RKO (cell line): ENCODE measurements at regions not wholly inside any gene's neighbourhood (a gene's known extent, or its start where the extent isn't known, plus 50 kb on each side); places are given as distances from the start of the nearest gene placed in this dataset.

Source experiments
- DNase-seq: peaks from one replicate; pipeline ENCODE4 v3.0.0-alpha.2; 2016; ENCODE audit warnings: low spot score

DNA sequence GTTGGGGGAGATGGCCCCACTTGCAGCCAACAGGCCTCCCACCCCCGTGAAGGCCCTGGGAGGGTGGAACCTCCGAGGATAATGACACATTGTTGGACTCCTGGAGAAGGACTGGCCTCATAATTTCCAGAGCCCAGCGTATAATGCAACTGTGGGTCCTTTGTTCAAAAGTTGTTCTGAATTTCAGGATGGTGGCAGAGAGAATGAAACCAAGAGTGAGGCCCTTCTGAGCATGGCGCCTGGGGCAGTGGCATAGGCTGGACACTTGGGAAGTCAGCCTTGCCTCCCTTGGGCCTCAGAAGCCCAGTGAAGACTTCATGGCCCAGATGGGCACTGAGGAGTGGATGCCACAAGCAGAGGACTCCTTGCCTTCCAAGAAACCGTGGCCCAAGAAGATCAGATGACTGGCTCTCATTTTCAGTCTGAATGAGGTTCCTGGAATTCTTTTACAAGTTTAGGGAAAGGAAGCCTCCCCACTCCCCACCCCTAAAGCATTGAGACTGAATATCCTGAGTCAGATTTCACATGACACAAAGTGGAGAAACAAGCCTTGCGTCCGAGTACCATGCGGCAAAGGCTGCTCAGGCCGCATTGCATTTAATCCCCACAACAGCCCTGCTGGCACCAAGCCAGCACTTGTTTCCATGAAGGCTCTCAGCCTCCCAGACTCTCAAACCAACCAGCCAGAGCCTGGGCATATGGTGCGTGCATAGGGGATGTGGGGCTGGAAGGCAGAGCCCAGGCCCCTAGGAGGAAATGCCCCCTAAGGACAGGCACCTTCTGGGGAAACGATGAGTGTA lies 96.7 kb upstream of the SMIM23 start:
- no peak for DNase-seq

DNA sequence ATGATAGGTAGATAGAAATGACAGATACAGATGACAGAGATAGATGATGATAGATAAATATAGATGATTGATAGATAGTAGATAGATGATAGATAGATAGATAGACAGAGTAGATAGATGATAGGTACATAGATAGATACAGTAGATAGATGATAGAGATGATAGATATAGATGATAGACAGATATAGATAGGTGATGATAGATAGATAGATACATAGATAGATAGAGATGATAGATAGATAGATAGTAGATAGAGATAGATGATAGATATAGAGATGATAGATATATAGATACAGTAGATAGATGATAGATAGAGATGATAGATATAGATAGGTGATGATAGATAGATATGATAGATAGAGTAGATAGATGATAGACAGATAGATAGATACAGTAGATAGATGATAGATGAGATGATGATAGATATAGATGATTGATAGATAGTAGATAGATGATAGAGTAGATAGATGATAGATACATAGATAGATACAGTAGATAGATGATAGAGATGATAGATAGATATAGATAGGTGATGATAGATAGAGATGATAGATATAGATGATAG lies 95.7 kb upstream of the SMIM23 start:
- no peak for DNase-seq

DNA sequence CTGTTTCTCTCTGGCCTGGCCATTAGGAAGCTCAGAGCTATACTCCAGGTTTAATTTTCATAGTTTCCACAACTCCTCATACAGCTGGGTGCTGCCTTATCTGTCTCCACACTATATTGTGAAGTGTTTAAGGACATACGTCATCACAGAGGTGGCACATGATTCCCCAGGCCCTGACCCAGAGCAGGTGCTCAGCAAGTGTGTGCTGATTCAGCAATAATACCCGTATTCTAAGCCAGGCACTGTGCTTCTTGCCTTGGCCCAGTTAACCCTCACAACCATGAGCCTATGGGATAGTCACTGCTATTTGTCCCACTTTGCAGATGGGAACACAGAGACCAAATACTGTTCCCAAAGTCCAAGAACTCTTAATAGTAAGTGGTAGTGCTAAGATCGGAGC lies 93.5 kb upstream of the SMIM23 start:
- DNase-seq, result no peak

DNA sequence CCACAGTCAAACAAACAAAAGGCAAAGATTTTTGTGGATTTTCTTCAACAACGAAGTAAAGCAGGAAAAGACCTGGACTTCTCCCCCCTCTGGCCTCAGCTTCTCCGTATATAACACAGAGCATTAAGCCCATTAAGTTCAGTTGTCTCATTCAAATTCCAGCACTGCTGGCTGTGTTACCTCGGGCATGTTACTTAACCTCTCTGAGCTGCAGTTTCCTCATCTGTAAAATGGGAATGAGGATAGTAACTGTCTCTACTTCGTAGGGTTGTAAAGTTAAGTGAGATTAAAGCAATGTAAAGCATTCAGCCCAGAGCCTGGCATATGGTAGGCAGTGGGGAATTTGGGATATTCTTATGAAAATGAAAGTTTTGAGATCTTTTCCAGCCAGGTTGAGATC lies 92.7 kb upstream of the SMIM23 start:
- DNase-seq, result no peak

DNA sequence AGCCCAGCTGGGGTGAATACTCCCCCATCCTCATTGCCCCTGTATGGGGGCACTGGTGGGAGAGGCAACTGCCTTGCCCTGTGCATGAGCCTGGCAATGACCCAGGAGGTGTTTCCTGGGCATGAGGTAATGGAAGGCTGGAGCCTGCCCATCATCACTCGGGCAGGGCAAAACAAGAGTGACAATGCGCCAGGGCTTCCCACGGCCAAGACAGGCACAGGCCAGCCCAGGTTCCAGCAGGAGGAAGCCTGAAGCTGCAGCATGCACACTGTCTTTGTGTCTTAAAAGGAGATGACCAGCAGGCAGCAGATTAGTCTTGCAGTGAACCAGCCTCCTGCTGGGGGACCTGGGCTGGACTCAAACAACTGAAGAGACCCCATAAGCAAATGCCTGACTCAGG lies 92.2 kb upstream of the SMIM23 start:
- no peak for DNase-seq

DNA sequence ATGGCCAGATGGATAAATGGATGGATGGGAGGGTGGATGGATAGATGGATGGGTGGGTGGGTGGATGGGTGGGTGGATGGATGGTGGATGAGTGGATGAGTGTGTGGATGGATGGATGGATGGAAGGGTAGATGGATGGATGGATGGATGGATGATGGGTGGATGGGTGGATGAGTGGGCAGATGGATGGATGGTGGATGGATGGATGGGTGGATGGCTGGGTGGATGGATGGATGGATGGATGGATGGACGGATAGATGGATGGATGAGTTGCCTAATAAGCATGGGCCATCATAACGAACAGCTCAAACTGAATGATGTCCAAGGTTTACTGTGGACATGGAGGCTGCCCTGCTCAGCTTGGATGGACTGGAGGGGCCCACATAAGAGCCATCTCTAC lies 89.8 kb upstream of the SMIM23 start:
- no peak for DNase-seq

DNA sequence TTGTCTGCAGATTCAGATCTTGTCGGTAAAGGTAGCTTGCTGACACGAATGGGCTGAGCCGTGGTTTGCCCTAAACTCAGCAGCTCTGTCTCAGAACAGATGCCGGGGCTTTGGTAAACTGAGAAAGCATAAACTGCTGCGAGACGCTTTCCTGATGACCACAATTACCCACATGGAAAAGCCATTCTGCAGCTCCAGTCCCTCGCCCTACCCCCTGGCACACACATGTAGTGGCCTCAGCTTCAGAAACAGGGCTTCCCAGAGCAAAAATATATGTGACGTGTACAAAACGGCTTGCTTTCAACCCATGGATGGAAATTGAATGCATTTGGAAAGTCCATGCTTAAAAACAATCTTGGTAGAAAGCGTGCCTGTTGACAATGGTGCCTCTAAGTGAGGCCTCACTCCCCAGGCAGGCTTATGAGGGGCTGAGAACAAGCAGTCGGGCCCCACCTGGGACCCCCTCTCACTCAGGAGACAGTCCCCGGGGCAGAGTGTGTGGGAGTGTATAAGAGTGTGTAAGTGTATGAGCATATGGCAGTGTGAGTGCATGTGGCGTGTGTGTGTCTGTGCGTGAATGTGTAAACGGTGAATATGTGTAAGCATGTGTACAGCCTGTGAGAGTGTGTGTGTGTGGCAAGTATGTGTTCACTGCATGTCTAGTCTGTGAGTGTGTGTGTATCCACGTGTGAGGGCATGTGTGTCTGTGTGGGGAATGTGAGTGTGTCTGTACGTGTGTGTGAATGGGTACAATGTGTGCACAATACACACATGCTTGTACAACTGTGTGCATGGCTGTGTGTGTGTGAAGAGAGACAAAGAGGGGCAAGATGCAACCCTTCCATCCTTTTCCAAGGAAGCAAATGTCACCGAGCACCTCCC lies 88.2 kb upstream of the SMIM23 start:
- DNase-seq, result no peak

DNA sequence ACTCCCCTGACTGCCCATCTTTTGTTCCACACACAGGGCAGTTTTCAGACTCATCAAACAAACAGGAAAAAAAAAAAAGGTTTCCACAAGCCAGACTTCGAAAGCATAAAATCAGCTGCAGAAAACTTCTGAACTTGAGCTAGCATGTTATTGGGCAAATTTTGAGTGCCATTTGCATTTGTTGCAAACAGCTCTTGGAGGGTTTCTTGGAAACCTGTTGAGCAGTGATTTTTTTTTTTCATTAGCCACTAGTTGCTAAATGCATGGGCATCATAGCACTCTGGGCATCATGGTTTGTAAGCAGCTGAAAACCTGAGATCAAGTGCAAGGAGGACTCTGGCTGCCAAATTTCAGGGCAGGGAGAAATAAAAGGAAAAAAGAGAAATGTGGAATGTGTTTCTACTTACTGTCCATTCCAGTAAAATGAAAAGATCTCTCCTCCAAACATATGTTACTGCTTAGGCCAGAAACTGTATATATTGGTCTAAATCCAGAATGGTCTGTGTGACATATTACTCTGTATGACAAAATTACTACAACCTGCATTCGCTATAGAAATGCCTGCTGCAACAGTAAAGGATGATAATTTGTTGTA lies 85.2 kb upstream of the SMIM23 start:
- DNase-seq, result no peak

DNA sequence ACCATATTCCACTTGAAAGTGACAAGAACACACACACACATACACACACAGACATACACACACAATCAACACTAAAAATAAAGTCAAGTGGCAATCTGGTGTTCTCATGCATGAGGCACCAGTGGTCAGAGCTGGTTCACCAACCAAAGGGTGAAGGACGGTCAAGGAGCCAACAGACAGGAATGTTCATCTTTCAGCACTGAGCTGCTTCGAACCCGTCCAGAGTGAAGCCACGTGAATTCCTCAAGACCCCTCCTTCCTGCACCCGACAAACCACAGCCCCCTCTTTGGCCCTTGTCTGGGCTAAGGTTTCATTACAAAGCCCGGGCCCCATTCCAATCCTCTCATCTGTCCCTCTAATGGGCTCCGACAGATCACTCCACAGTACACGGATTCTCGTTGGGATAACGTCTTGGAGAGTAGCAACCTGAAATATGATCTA lies 84.5 kb upstream of the SMIM23 start:
- no peak for DNase-seq

DNA sequence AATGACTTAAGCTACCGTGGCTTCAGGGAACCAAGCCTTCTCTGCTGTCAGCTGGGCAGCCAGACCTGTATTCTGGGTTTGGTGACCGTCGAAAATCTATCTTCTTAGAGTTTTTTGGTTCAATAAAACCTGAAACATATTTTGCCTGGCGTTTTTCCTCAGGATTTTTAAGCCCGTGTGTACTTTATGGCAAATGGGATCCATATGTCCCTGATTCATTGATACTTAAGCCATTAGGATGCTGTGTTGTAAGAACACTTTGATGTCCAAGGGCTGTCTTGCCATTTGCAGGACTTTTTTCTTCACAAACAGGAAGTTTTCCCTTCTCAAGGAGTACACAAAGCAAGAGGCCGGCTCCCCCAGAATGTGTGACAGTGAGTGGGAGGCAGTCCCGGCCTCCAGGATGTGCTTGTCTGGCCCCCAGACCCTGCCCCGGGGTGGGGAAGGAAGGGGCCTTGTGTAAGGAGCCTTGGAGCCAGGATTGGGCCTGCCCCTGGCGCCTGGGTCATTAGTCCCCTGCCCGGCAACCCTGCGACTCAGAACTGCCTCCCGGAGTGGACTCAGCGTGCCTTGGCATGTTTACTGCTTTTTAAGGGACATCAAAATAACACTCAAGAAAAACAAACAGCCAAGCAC lies 83.4 kb upstream of the SMIM23 start:
- DNase-seq, result no peak

DNA sequence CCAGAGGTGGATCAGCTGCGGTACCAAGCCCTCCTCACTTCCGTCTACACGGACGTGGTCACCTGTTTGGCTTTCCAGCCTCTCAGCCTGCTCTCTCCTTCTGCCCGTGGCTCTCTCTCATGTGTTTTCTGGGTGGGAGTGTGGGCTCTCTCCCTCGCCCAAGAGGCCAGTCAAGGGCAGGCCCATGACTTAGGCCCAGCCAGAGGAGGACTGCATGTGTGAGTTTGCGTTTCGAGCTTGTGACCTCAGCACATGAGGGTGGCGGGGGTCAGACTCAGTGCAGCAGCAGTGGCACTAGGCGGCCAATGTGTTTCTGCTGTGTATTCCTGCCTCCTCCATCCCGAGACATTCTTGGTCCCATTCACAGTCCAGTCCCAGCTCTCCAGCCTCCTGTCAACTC lies 82.5 kb upstream of the SMIM23 start:
- no peak for DNase-seq

DNA sequence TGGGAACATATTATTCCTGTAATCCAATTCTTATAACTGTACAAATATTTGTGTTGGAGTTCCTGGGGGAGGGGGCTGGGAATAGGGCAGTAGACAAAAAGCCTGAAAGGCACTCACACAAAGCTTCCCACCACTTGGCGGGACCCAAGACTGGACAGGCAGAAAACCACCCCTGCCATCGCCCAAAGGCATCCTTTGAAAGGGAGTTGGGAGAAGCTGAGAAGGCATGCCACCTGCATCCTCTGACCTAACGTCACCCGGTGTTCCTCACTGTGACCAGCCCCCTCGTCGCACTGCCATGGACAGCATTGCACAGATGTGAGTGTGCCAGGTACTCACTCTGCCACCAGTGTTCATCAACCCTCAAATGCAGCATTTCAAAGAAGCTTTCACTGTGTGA lies 80.6 kb upstream of the SMIM23 start:
- no peak for DNase-seq

DNA sequence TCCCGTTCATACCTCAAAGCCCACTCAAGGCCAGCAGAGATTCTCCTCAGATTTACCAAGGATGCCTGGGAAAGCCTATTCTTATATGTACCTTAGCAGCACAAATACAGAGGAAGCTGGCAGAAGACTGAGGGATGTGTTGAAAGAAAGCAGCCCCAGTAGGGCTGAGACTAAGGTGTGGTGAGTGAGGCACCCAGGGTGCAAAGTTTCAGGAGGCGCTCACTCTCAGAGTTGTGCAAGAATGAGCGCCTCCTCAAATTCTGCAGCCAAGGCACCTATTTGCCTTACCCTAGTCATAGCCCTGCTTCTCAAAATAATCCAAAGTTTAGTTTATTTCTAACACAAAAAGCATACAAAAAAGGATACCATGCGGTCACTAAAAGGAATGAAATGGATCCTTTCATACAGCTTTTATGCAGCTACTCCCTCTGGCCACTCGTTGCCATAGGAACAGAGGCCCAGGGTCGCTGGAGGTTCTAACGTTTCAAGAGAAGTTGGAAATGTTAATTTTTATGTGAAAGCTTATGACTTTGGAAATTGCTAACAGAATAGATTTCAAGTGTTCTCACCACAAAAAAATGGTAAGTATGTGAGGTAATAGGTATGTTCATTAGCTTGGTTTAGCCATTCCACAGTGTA lies 79.7 kb upstream of the SMIM23 start:
- DNase-seq, result no peak

DNA sequence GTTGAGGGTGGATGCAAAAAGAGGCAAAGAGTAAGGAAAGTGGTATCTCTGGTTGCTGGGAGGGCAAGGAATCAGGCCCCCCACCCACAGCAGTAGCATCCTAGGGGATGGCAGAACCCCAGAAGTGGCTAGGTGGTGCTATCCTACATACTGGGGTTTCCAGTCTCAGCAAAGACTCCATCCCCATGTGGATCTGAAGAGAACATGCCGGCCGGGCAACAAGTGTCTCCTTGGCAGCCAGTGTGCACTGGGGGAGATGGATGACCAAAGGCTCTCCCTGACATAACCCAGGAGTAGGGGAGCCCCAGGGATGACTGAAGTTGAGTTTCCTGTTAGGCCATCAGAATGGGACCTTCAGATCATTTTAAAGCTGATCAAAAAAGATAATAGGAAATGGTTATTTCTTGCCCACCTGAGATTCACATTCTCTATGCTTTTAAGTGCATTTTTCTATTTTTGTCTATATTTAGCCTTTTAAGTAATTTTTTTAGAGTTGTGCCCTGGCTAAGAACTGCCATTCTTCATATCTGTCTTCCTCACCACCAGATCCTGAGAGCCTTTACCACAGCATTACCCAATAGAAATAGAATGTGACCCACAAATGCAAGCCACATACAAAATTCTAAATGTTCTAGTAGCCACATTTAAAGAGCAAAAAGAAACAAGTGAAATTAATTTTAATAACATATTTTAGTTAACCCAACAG lies 78.7 kb upstream of the SMIM23 start:
- DNase-seq, result no peak

DNA sequence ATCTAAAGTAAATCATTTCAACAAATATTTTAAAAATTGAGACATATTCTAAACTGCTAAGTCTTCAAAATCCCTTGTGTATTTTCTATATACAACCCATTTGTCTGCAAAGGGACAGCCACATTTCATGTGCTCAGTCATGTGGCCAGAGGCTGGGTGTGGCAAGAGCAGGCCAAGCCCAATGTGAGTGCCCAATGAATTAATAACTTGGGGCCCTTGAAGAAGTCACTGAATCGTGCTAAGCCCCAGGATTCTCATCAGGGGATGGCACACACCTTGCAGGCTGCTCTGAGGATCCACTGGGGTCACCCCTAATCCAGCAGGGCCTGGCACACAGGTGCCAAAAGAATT lies 78.2 kb upstream of the SMIM23 start:
- DNase-seq, result no peak

DNA sequence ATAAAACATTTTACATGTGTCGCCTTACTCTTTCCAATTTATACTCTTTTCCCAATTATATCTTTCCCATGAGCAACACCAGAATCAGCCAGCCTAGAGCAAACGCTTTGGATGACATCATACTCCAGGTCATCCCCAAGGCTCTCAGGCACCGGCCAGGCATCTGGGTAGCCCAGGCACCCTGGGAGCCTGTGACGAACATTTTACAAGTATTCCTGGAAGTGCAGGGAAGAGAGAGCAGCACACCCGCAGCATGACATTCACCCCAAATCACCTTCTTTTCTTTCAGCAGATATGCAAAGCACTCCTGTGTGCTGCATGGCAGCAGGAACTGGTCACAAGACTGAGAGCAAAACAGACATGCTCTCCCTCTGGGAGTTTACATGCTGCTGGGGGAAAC lies 75.7 kb upstream of the SMIM23 start:
- no peak for DNase-seq

DNA sequence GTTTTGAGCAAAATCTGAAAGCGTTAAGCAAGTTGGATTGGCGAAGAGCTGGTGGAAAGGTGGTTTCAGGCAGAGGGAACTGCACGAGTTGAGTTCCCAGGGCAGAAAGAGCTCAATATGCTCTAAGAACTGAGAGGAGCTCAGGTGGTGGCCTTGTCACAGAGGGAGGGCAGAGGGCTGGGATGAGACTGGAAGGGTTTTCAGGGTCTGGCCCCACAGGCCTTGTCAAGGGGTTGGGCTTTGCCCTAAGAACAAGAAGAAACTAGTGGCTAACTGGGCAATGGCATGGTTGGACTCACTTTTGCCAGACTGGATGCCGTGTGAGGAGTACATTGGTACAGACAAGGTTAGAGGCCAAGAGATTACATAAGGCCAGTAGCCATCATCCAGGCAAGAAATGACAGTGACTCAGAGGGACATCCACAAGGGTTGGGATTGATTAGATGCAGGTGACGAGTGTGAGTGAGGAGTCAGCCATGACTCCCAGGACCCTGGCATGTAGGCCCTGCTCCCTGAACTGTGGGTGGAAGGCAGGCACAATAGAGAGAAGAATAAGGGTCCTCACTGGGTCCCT lies 75.1 kb upstream of the SMIM23 start:
- no peak for DNase-seq

DNA sequence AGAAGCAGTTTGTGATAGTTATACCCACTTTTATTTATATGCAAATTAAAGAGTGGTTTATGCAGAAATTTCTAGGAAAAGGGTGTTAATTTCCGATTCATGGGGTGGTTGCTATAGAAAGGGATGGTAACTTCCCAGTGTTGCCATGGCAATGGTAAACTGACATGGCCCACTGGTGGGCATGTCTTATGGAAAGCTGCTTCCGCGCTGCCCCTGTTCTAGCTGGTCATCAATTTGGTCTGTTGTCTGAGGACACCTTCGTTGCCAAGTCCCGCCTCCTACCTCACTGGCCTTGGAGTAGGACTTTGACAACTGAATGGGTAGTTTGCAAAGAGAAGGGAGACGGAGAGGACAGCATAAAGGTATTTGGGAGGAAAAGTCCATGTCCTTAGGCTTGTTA lies 74.0 kb upstream of the SMIM23 start:
- DNase-seq, result no peak

DNA sequence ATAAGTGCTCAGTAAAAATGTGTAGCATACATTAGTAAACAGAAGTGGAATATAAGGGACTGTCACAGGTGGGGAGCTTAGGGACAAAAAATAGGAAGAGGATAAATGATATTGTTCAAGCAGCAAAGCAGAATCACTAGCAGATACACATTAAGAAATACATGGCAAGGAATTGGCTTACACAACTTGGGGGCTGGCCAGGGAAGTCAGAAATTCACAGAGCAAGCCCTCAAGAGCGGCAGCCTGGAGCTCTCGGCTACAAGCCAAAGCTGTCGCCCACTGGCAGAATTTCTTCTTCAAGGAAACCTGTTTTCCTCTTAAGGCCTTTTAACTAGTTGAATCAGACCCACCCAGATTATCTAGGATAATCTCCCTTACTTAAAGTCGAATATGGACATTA lies 73.0 kb upstream of the SMIM23 start:
- no peak for DNase-seq

DNA sequence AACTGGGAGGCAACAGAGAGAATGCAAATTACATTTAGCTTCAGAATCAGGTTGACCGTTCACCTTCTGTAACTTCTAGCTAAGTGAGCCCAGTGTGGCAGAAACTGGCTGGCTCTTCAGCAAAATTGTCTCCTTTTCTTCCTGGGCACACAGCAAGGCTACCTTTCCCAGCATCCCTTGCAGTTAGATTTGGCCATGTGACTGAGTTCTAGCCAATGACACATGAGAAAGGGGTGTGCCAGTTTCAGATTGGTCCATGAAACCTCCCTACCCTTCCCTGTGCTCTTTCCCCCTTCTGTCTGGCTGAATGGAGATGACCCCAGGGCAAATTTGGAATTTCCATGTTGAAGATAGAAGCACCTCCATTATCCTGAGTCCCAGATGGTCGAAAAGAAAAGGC lies 72.5 kb upstream of the SMIM23 start:
- no peak for DNase-seq

DNA sequence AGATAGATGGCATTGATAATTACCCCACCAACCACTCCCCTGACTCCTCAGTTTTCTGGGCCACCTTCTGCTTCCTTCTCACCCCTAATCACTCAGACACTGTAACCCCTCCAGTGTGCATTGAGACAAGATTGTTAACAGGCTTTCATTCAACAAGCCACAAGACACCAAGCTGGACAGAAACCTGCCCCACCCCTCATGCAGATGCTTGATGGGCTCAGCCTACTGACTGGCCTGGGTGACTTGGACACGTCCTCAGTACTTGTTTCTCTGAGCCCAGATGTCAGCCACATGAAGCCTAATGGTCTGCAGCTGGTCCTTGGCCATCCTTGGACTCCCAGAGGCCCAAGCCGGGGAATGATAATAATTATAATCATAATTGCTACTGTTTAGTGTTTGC lies 71.4 kb upstream of the SMIM23 start:
- DNase-seq, result no peak
